Fibroblast of lung (primary cell): ENCODE measurements at regions not wholly inside any gene's neighbourhood (a gene's known extent, or its start where the extent isn't known, plus 50 kb on each side); places are given as distances from the start of the nearest gene placed in this dataset.
"Not testable (repeated sequence)": the region's sequence is repeated elsewhere in the genome, so short reads cannot be mapped to it uniquely, and the experiment has no call there.

Experiments used
- DNase-seq, 2 donors: peaks; one replicate each; pipeline versions ENCODE4 v3.0.0 to v3.0.0-alpha.2; 2010; ENCODE audit warnings: low read depth in 2 of 2
- H2AFZ ChIP-seq: 2 replicates; pipeline ENCODE4 v1.5.1; 2012; ENCODE audit warnings: low read length, control low read depth, inconsistent platforms
- H3K27ac ChIP-seq: 2 replicates; pipeline ENCODE4 v1.5.1; 2011; ENCODE audit warnings: low read length, control low read depth; ENCODE audit not compliant: insufficient read depth
- H3K27me3 ChIP-seq: 2 replicates; pipeline ENCODE4 v1.5.1; 2011; ENCODE audit warnings: mild to moderate bottlenecking, low read length; ENCODE audit not compliant: control insufficient read depth, insufficient read depth
- H3K36me3 ChIP-seq: 2 replicates; pipeline ENCODE4 v1.5.1; 2011; ENCODE audit warnings: low read length; ENCODE audit not compliant: control insufficient read depth, insufficient read depth
- H3K4me1 ChIP-seq: 2 replicates; pipeline ENCODE4 v1.5.1; 2011; ENCODE audit warnings: low read length; ENCODE audit not compliant: control insufficient read depth, insufficient read depth; ENCODE audit errors: extremely low read depth
- H3K4me2 ChIP-seq: 2 replicates; pipeline ENCODE4 v1.5.1; 2011; ENCODE audit warnings: low read length, control low read depth; ENCODE audit not compliant: insufficient read depth; ENCODE audit errors: extremely low read depth
- H3K4me3 ChIP-seq, 4 experiments: fragments of 200-600 bp in 1 of 4; sonication (generic) in 1 of 4; replicated peaks in 1 of 4; 2 replicates each; pipeline ENCODE4 v1.5.1; 2011 to 2016; ENCODE audit warnings: low read length in 4 of 4, low read depth in 3 of 4, mild to moderate bottlenecking in 3 of 4, control low read depth in 2 of 4, inconsistent platforms in 1 of 4, mixed read lengths in 1 of 4; ENCODE audit not compliant: insufficient read depth in 1 of 4; ENCODE audit errors: control extremely low read depth in 1 of 4
- H3K79me2 ChIP-seq: 2 replicates; pipeline ENCODE4 v1.5.1; 2012; ENCODE audit warnings: mild to moderate bottlenecking, low read length, inconsistent platforms; ENCODE audit not compliant: control insufficient read depth, insufficient read depth
- H3K9ac ChIP-seq: 2 replicates; pipeline ENCODE4 v1.5.1; 2011; ENCODE audit warnings: mild to moderate bottlenecking, low read length, control low read depth; ENCODE audit not compliant: insufficient read depth
- H3K9me3 ChIP-seq: 2 replicates; pipeline ENCODE4 v1.5.1; 2012; ENCODE audit warnings: low read depth, low read length; ENCODE audit not compliant: control insufficient read depth, insufficient read depth
- H4K20me1 ChIP-seq: 2 replicates; pipeline ENCODE4 v1.5.1; 2011; ENCODE audit warnings: low read length; ENCODE audit not compliant: control insufficient read depth, insufficient read depth; ENCODE audit errors: extremely low read depth
- EZH2 ChIP-seq: IDR thresholded peaks from 2 replicates; pipeline ENCODE4 v1.5.1; 2012; ENCODE audit warnings: low read length, control low read depth, mild to moderate bottlenecking; ENCODE audit errors: missing control alignments
- TF ChIP-seq, protein P1 (sequence below), 2 donors: IDR thresholded peaks in 1 of 2; conservative IDR thresholded peaks in 1 of 2; 1 replicate in 1 of 2; 2 replicates in 1 of 2; pipeline ENCODE4 v1.5.1; 2011 to 2012; ENCODE audit warnings: low read length in 2 of 2, control low read depth in 1 of 2, inconsistent platforms in 1 of 2, low read depth in 1 of 2, mild to moderate bottlenecking in 1 of 2

GRCh38 chr12:83700838-83701237 lies 1014.1 kb downstream of the TMTC2 start:
- Histone ChIP-seq H3K9me3 (no peaks in the 10 kb centered on the region), H3K79me2 (no peaks in the 10 kb centered on the region), H3K4me3 (no peak overlapping the region), H3K4me2 (no peak overlapping the region), H3K27ac (no peak overlapping the region), H3K36me3 (no peaks in the 10 kb centered on the region), H3K4me1 (no peaks in the 10 kb centered on the region), H3K27me3 (no peaks in the 10 kb centered on the region), H3K9ac (no peak overlapping the region), H2AFZ (no peak overlapping the region), H4K20me1 (no peaks in the 10 kb centered on the region)
- peak; percentile 23 to 52 for DNase-seq
- TF ChIP-seq EZH2, result no peak
- TF ChIP-seq, protein P1, sequence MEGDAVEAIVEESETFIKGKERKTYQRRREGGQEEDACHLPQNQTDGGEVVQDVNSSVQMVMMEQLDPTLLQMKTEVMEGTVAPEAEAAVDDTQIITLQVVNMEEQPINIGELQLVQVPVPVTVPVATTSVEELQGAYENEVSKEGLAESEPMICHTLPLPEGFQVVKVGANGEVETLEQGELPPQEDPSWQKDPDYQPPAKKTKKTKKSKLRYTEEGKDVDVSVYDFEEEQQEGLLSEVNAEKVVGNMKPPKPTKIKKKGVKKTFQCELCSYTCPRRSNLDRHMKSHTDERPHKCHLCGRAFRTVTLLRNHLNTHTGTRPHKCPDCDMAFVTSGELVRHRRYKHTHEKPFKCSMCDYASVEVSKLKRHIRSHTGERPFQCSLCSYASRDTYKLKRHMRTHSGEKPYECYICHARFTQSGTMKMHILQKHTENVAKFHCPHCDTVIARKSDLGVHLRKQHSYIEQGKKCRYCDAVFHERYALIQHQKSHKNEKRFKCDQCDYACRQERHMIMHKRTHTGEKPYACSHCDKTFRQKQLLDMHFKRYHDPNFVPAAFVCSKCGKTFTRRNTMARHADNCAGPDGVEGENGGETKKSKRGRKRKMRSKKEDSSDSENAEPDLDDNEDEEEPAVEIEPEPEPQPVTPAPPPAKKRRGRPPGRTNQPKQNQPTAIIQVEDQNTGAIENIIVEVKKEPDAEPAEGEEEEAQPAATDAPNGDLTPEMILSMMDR (conservative IDR thresholded peaks at IDR 0.05 in 1 of 2, IDR thresholded peaks at IDR 0.05 in 1 of 2; ENCODE audit: low read depth in 1 of 2, low read length in 2 of 2), result no peak

GRCh38 chr12:83696311-83696710 lies 1009.6 kb downstream of the TMTC2 start:
- H3K9ac ChIP-seq, H3K4me2 ChIP-seq, H4K20me1 ChIP-seq, H2AFZ ChIP-seq, H3K27ac ChIP-seq, H3K79me2 ChIP-seq, DNase-seq, H3K4me1 ChIP-seq, H3K4me3 ChIP-seq, H3K36me3 ChIP-seq, H3K9me3 ChIP-seq, H3K27me3 ChIP-seq: not testable (repeated sequence)

DNA sequence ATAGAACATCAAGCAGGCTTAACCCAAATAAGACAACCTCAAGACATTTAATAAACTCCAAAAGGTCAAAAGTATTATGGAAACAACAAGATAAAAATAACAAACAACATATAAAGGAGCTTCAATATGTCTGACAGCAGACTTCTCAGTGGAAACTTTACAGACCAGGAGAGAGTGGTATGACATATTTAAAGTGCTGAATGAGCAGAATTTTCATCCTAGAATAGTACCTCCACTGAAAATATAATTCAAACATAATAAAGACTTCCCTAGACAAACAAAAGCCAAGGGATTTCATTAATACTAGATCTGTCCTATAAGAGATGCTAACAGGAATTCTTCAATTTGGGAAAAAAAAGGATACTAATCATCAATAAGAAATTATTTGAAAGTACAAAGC lies 1005.0 kb downstream of the TMTC2 start:
- TF ChIP-seq EZH2, result no peak
- TF ChIP-seq, protein P1 (conservative IDR thresholded peaks at IDR 0.05 in 1 of 2, IDR thresholded peaks at IDR 0.05 in 1 of 2; ENCODE audit: low read depth in 1 of 2, low read length in 2 of 2), result no peak

More for the DNA sequence above, 1005.0 kb downstream of the TMTC2 start:
- Histone ChIP-seq H3K27ac (no peak overlapping the region), H3K27me3 (no peaks in the 10 kb centered on the region), H2AFZ (no peak overlapping the region), H4K20me1 (no peaks in the 10 kb centered on the region), H3K9ac (no peak overlapping the region), H3K4me3 (no peak overlapping the region), H3K4me1 (no peaks in the 10 kb centered on the region), H3K4me2 (no peak overlapping the region), H3K79me2 (no peaks in the 10 kb centered on the region), H3K9me3 (no peaks in the 10 kb centered on the region), H3K36me3 (no peaks in the 10 kb centered on the region)
- no peak for DNase-seq
